ENCODE measurements at regions not wholly inside any gene's neighbourhood (a gene's known extent, or its start where the extent isn't known, plus 50 kb on each side); places are given as distances from the start of the nearest gene placed in this dataset.

- Histone ChIP-seq H3K9ac (no peak overlapping the region), H3K4me3 (no peak overlapping the region), H3K79me2 (ENCODE audit: low read depth) (no peaks in the 10 kb centered on the region), H3K4me2 (no peak overlapping the region), H4K20me1 (ENCODE audit: low read depth) (no peaks in the 10 kb centered on the region), H3K9me3 (ENCODE audit: low read depth) (no peaks in the 10 kb centered on the region), H3F3A (ENCODE audit: low read depth) (no peaks in the 10 kb centered on the region), H3K27me3 (no peaks in the 10 kb centered on the region), H3K27ac (no peak overlapping the region), H3K4me1 (no peaks in the 10 kb centered on the region), H3K36me3 (no peaks in the 10 kb centered on the region), H2AFZ (replicated peaks) (no peak overlapping the region)
- Mint-ChIP-seq H3K36me3 (peaks cover 2% of the 10 kb centered on the region), H3K9me3 (peaks cover 3% of the 10 kb centered on the region), H3K27me3 (ENCODE audit: insufficient read depth, low read depth) (no peaks in the 10 kb centered on the region), H3K4me3 (no peak overlapping the region), H3K4me1 (no peaks in the 10 kb centered on the region), H3K27ac (no peak overlapping the region)
- DNase-seq (ENCODE audit: low spot score) = no peak
- TF ChIP-seq EZH2 (IDR thresholded peaks at IDR 0.05) (no peak), CTCF (IDR thresholded peaks at IDR 0.05) (no peak), EZH2phosphoT487 (IDR thresholded peaks at IDR 0.05) (no peak)
Observed at GRCh38 chr13:90205081-90205480, 1142.4 kb upstream of the MIR17HG start.

GRCh38 chr13:90205911-90206310 lies 1141.6 kb upstream of the MIR17HG start:
- DNase-seq (ENCODE audit: low spot score) = no peak
- H3K27me3 ChIP-seq = no peaks in the 10 kb centered on the region

GRCh38 chr13:90217275-90217674 lies 1130.2 kb upstream of the MIR17HG start:
- H3K27ac Mint-ChIP-seq = no peak overlapping the region
- no peaks in the 10 kb centered on the region for H3K27me3 ChIP-seq
- H3K4me1 Mint-ChIP-seq = no peaks in the 10 kb centered on the region
- H3K36me3 Mint-ChIP-seq = no peaks in the 10 kb centered on the region
- H3K9ac ChIP-seq = no peak overlapping the region
- H3K4me3 ChIP-seq = no peak overlapping the region
- no peak overlapping the region for H3K27ac ChIP-seq
- no peaks in the 10 kb centered on the region for H4K20me1 ChIP-seq (ENCODE audit: low read depth)
- peaks cover 4% of the 10 kb centered on the region for H3K9me3 ChIP-seq (ENCODE audit: low read depth)
- DNase-seq (ENCODE audit: low spot score) = no peak
- peaks cover 8% of the 10 kb centered on the region for H3K9me3 Mint-ChIP-seq
- no peak overlapping the region for H3K4me2 ChIP-seq
- H2AFZ ChIP-seq (replicated peaks) = no peak overlapping the region
- no peaks in the 10 kb centered on the region for H3K4me1 ChIP-seq
- H3K27me3 Mint-ChIP-seq (ENCODE audit: insufficient read depth, low read depth) = no peaks in the 10 kb centered on the region
- no peak for TF ChIP-seq EZH2phosphoT487 (IDR thresholded peaks at IDR 0.05)
- TF ChIP-seq CTCF (IDR thresholded peaks at IDR 0.05) = no peak
- H3K36me3 ChIP-seq = no peaks in the 10 kb centered on the region
- H3K4me3 Mint-ChIP-seq = no peak overlapping the region
- H3F3A ChIP-seq (ENCODE audit: low read depth) = no peaks in the 10 kb centered on the region
- H3K79me2 ChIP-seq (ENCODE audit: low read depth) = no peaks in the 10 kb centered on the region

More at GRCh38 chr13:90205911-90206310, 1141.6 kb upstream of the MIR17HG start:
- Histone ChIP-seq H3K27ac (no peak overlapping the region), H3K79me2 (ENCODE audit: low read depth) (no peaks in the 10 kb centered on the region), H3K36me3 (no peaks in the 10 kb centered on the region), H3K9me3 (ENCODE audit: low read depth) (no peaks in the 10 kb centered on the region), H3K4me3 (no peak overlapping the region), H3K4me1 (no peaks in the 10 kb centered on the region), H4K20me1 (ENCODE audit: low read depth) (no peaks in the 10 kb centered on the region), H2AFZ (replicated peaks) (no peak overlapping the region), H3K4me2 (no peak overlapping the region), H3F3A (ENCODE audit: low read depth) (no peaks in the 10 kb centered on the region), H3K9ac (no peak overlapping the region)
- H3K27ac Mint-ChIP-seq = no peak overlapping the region
- peaks cover 2% of the 10 kb centered on the region for H3K36me3 Mint-ChIP-seq
- H3K4me3 Mint-ChIP-seq = no peak overlapping the region
- no peaks in the 10 kb centered on the region for H3K4me1 Mint-ChIP-seq
- TF ChIP-seq EZH2phosphoT487 (IDR thresholded peaks at IDR 0.05) (no peak), EZH2 (IDR thresholded peaks at IDR 0.05) (no peak), CTCF (IDR thresholded peaks at IDR 0.05) (no peak)
- no peaks in the 10 kb centered on the region for H3K27me3 Mint-ChIP-seq (ENCODE audit: insufficient read depth, low read depth)
- H3K9me3 Mint-ChIP-seq = peaks cover 3% of the 10 kb centered on the region

Measured in neural progenitor cell (in vitro differentiated cells).